Colonic mucosa (tissue), 4 donors: ENCODE measurements at regions not wholly inside any gene's neighbourhood (a gene's known extent, or its start where the extent isn't known, plus 50 kb on each side); places are given as distances from the start of the nearest gene placed in this dataset.

Experiments used
- DNase-seq: peaks from one replicate; pipeline ENCODE4 v3.0.0-alpha.2; 2020
- H3K27ac ChIP-seq: fragments of 200-600 bp; one replicate; pipeline ENCODE4 v1.8.0; 2021
- H3K27me3 ChIP-seq: fragments of 200-600 bp; one replicate; pipeline ENCODE4 v1.8.0; 2021
- H3K36me3 ChIP-seq: fragments of 200-600 bp; one replicate; pipeline ENCODE4 v1.8.0; 2021
- H3K4me1 ChIP-seq: fragments of 200-600 bp; one replicate; pipeline ENCODE4 v1.8.0; 2021; ENCODE audit warnings: mild to moderate bottlenecking
- H3K4me3 ChIP-seq: fragments of 200-600 bp; one replicate; pipeline ENCODE4 v1.8.0; 2021
- H3K9ac ChIP-seq, 2 donors: one replicate each; pipeline ENCODE4 v1.7.0; 2013; ENCODE audit warnings: control low read depth in 2 of 2, low read depth in 2 of 2, low read length in 2 of 2
- H3K9me3 ChIP-seq: fragments of 200-600 bp; one replicate; pipeline ENCODE4 v1.8.0; 2021
- intact Hi-C: fragments of 100-400 bp; cut with DNase I; formaldehyde crosslinking; loops from one replicate; pipeline ENCODE4 v1.14.1; 2022
- TF ChIP-seq, protein P1 (sequence below): fragments of 200-600 bp; IDR thresholded peaks from one replicate; pipeline ENCODE4 v1.8.0; 2022; ENCODE audit warnings: antibody characterized with exemption, mild to moderate bottlenecking
- donor health status: healthy.
- donor health status: DM: no; HTN: no; CAD: no.
- donor health status: DM: no; HTN: no; CAD: no.

DNA sequence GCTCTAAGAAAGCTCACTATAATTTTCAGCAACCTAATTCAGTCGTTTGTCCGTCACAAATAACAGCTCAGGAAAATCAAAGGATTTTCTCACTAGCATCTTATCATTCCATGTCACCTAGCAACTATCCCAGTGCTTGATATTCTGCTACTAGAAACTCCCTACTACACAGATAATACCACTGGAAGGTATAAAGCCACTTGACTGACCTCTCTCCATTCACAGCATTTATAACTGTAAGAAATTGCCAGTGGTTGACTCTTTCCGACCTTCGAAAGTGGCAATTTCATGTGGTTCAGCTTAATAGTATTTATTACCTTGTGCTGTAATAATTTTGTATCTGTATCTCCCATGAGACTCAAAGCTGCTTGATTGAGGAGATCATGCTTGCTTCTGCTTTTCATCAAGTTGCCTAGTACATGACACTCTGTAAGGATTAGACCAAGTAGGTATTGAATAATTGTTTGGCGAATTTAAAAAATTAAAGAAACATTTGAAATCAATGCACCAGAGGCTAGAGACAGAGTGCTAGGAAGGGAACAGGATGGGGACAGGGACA, 79.6 kb upstream of the TACR1 start:
- Histone ChIP-seq H3K9me3 (no peaks in the 10 kb centered on the region), H3K9ac (no peak overlapping the region), H3K36me3 (no peaks in the 10 kb centered on the region), H3K27me3 (no peaks in the 10 kb centered on the region), H3K4me3 (no peak overlapping the region), H3K4me1 (no peaks in the 10 kb centered on the region), H3K27ac (no peak overlapping the region)
- TF ChIP-seq, protein P1, sequence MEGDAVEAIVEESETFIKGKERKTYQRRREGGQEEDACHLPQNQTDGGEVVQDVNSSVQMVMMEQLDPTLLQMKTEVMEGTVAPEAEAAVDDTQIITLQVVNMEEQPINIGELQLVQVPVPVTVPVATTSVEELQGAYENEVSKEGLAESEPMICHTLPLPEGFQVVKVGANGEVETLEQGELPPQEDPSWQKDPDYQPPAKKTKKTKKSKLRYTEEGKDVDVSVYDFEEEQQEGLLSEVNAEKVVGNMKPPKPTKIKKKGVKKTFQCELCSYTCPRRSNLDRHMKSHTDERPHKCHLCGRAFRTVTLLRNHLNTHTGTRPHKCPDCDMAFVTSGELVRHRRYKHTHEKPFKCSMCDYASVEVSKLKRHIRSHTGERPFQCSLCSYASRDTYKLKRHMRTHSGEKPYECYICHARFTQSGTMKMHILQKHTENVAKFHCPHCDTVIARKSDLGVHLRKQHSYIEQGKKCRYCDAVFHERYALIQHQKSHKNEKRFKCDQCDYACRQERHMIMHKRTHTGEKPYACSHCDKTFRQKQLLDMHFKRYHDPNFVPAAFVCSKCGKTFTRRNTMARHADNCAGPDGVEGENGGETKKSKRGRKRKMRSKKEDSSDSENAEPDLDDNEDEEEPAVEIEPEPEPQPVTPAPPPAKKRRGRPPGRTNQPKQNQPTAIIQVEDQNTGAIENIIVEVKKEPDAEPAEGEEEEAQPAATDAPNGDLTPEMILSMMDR: no peak
- DNase-seq: no peak
- intact Hi-C loops: no loop called here

GRCh38 chr2:75278314-75278713, 79.0 kb upstream of the TACR1 start:
- no peak for DNase-seq
- Histone ChIP-seq H3K4me3 (no peak overlapping the region), H3K27me3 (no peaks in the 10 kb centered on the region), H3K4me1 (no peaks in the 10 kb centered on the region), H3K27ac (no peak overlapping the region), H3K9ac (no peak overlapping the region), H3K36me3 (no peaks in the 10 kb centered on the region), H3K9me3 (no peaks in the 10 kb centered on the region)
- TF ChIP-seq, protein P1: no peak
- intact Hi-C loops: no loop called here

GRCh38 chr2:75277111-75277510, 77.8 kb upstream of the TACR1 start:
- Histone ChIP-seq H3K9me3 (no peaks in the 10 kb centered on the region), H3K9ac (no peak overlapping the region), H3K4me1 (no peaks in the 10 kb centered on the region), H3K27ac (no peak overlapping the region), H3K4me3 (no peak overlapping the region), H3K27me3 (no peaks in the 10 kb centered on the region), H3K36me3 (no peaks in the 10 kb centered on the region)
- TF ChIP-seq, protein P1: no peak
- intact Hi-C loops: no loop called here
- DNase-seq: no peak

DNA sequence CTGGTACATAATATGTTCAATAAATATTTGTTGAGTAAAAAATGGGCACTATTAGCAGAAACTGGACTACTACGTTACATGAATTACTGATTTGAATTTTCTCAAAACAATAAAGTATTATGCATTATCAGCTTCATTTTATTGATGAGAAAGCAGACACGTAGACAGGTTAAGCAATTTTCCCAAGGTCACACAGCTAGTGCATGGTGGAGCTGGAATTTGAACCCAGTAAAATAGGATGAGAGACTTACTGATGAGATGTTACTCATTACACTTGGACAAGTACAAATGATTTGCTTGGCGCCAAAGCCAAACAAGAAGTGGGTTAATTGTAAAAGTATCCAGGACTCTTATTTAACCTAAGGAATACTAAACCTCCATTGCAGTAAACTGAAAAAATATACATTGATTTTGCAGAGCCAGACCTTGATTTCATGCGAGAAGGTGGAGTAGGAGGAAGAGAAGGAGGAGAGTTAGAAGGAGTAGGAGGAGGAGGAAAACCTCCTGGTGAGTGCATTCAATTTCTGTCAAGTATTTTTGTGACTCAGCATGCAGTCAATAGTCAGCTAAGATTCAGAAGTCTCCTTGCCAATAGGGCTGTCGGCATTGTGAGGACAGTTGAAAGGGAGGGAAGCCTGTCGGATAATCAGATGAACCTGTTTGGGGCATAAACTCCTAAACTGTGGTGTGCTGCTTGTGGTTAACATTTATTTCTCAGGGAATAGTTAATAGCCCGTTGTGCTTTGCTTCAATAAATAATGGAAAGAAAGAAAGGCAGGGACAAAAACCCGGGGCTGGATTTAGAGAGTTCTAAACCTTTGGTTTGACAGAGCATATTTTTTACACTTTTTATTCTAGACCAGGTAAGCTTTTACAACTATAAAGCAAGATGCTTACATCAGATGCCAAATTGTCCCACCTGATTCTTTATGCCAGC, 77.0 kb upstream of the TACR1 start:
- DNase-seq: no peak
- Histone ChIP-seq H3K4me3 (no peak overlapping the region), H3K9me3 (no peaks in the 10 kb centered on the region), H3K4me1 (no peaks in the 10 kb centered on the region), H3K9ac (no peak overlapping the region), H3K27me3 (no peaks in the 10 kb centered on the region), H3K36me3 (no peaks in the 10 kb centered on the region), H3K27ac (no peak overlapping the region)
- intact Hi-C loops: no loop called here
- TF ChIP-seq, protein P1: no peak

- TF ChIP-seq, protein P1: no peak
Measured at GRCh38 chr2:75274936-75275335, 75.6 kb upstream of the TACR1 start.

More at GRCh38 chr2:75274936-75275335, 75.6 kb upstream of the TACR1 start:
- intact Hi-C loops: no loop called here
- Histone ChIP-seq H3K27ac (no peak overlapping the region), H3K9ac (no peak overlapping the region), H3K27me3 (no peaks in the 10 kb centered on the region), H3K36me3 (no peaks in the 10 kb centered on the region), H3K4me1 (no peaks in the 10 kb centered on the region), H3K4me3 (no peak overlapping the region), H3K9me3 (no peaks in the 10 kb centered on the region)
- DNase-seq: no peak
